Left ventricle myocardium inferior (tissue), 1 donor: ENCODE measurements at regions not wholly inside any gene's neighbourhood (a gene's known extent, or its start where the extent isn't known, plus 50 kb on each side); places are given as distances from the start of the nearest gene placed in this dataset.

Source experiments
- DNase-seq: peaks from one replicate; pipeline ENCODE4 v3.0.0-alpha.2; 2020
- H3K27ac ChIP-seq: fragments of 200-600 bp; replicated peaks from 2 replicates; pipeline ENCODE4 v1.8.0; 2021
- H3K27me3 ChIP-seq: fragments of 200-600 bp; 2 replicates; pipeline ENCODE4 v1.8.0; 2021; ENCODE audit warnings: low read depth
- H3K36me3 ChIP-seq: fragments of 200-600 bp; 2 replicates; pipeline ENCODE4 v1.8.0; 2021
- H3K4me1 ChIP-seq: fragments of 200-600 bp; 2 replicates; pipeline ENCODE4 v1.8.0; 2021
- H3K4me3 ChIP-seq: fragments of 200-600 bp; 2 replicates; pipeline ENCODE4 v1.8.0; 2021; ENCODE audit warnings: mild to moderate bottlenecking, moderate library complexity
- H3K9me3 ChIP-seq: fragments of 200-600 bp; replicated peaks from 2 replicates; pipeline ENCODE4 v1.8.0; 2021
- intact Hi-C: fragments of 100-400 bp; cut with micrococcal nuclease; formaldehyde crosslinking; loops from one replicate; pipeline ENCODE4 v1.11.0; 2022
- TF ChIP-seq, protein P1 (sequence below): fragments of 200-600 bp; IDR thresholded peaks from 2 replicates; pipeline ENCODE4 v1.8.0; 2021; ENCODE audit warnings: antibody characterized with exemption, mild to moderate bottlenecking, borderline replicate concordance
- donor health status: DM: no; HTN: yes; CAD: no; lungs with severe emphysema.

DNA sequence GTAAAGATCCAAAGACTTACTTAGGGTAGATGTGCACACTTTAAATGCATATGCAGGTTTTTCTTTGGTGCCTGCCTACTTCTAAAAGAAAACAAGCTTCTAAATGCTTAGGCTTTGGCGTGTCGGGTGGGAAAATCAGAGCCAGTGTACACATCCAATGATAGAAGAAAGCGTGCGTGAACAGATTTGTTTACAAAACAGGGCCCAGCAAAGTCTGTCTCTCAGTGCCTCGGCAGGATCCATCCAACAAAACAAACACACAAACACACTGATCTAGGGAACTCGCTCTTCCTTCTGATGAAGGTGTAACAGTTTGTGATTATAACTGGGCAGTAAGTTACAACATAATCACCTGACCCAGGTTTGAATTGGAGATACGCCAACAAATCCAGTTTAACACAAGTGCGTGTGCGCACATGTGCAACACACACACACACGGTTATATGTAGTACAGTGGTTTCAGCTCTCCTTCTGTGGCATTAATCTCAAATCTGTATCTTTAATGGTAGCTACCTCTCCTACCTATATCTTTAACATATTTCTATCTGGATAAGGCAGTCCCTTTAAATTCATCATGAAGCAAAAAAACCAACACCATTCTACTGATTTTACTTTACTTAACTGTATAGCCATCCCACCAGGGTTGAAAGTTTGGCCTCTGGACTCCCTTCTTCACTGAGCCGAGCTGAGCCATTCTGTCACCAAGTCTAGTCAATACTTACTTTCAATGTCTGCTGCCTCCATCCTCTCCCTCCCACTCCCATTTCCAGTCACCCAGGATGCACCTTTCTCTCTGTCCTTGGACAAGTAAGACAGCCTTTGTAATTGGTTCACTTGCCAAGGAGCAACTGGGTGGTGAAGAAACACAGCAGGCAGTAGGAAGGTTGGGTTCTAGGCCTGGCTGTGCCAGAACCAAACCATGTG is 184.4 kb upstream of the KLF14 start:
- H3K4me3 ChIP-seq: no peak overlapping the region
- DNase-seq: no peak
- peaks cover 100% of the 10 kb centered on the region for H3K4me1 ChIP-seq
- intact Hi-C loops: no loop called here
- peak overlapping the region; percentile 92 for H3K27ac ChIP-seq
- H3K9me3 ChIP-seq: no peaks in the 10 kb centered on the region
- no peaks in the 10 kb centered on the region for H3K36me3 ChIP-seq
- TF ChIP-seq, protein P1, sequence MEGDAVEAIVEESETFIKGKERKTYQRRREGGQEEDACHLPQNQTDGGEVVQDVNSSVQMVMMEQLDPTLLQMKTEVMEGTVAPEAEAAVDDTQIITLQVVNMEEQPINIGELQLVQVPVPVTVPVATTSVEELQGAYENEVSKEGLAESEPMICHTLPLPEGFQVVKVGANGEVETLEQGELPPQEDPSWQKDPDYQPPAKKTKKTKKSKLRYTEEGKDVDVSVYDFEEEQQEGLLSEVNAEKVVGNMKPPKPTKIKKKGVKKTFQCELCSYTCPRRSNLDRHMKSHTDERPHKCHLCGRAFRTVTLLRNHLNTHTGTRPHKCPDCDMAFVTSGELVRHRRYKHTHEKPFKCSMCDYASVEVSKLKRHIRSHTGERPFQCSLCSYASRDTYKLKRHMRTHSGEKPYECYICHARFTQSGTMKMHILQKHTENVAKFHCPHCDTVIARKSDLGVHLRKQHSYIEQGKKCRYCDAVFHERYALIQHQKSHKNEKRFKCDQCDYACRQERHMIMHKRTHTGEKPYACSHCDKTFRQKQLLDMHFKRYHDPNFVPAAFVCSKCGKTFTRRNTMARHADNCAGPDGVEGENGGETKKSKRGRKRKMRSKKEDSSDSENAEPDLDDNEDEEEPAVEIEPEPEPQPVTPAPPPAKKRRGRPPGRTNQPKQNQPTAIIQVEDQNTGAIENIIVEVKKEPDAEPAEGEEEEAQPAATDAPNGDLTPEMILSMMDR: no peak
- H3K27me3 ChIP-seq: no peaks in the 10 kb centered on the region

DNA sequence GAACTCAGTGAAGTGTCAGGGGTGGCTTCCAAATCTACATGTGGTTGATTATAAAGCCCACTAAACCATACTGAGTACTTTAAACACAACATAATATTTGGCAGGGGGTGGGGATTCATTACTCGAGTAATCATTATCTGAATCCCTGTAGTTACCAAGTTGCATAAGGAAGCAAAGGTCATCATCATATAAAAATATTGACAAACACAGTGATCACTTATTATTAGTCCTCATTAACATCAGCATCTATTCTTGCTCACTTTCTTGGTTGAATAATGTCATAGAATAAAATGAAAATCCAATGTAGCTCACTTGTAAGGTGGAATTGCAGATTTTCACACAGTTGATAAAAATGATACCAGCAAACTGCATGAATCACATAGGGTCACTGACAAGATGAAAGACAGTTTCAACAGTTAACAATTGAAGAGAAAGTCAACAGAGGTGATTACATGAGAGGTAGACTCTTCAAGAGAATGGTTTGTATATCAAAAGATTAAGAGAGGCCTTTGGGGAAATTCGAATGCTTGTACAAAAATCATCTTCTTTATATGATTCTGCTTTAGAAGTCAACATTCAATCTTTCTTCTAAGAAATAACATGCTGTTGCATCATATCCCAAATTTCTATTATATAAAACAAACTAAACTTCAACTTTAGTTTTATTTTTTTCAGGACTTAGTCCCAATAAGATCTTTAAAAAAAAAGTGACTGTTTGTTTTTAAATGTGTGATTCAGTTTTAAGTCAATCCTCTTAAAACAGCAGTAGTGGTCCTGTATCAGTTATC is 185.5 kb upstream of the KLF14 start:
- TF ChIP-seq, protein P1: no peak
- Histone ChIP-seq H3K4me3 (no peak overlapping the region), H3K4me1 (peaks cover 100% of the 10 kb centered on the region), H3K36me3 (no peaks in the 10 kb centered on the region), H3K27me3 (no peaks in the 10 kb centered on the region), H3K27ac (peak overlapping the region; percentile 92), H3K9me3 (no peaks in the 10 kb centered on the region)
- intact Hi-C loops: no loop called here
- no peak for DNase-seq

DNA sequence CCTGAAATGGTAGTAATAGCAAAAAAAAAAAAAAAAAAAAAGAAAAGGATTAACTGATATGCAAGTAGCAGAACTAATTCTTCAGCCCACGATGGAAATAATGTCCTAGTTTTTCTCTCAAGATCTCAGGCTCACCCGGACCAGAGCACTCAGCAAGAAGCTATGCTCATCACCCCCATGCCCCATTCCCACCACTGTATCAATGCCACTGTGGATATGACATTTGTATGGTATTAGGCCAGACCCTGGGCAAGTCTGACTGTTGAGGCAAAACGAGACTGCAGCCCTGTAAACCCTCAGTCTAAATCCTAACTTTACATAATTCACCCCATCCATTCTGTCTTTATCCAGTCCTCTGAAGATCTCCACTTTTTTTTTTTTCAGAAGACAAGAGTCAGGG is 186.1 kb upstream of the KLF14 start:
- Histone ChIP-seq H3K27me3 (no peaks in the 10 kb centered on the region), H3K4me1 (peaks cover 100% of the 10 kb centered on the region), H3K36me3 (no peaks in the 10 kb centered on the region), H3K27ac (peak overlapping the region; percentile 92), H3K9me3 (no peaks in the 10 kb centered on the region), H3K4me3 (no peak overlapping the region)
- intact Hi-C loops: no loop called here
- TF ChIP-seq, protein P1: no peak
- no peak for DNase-seq

DNA sequence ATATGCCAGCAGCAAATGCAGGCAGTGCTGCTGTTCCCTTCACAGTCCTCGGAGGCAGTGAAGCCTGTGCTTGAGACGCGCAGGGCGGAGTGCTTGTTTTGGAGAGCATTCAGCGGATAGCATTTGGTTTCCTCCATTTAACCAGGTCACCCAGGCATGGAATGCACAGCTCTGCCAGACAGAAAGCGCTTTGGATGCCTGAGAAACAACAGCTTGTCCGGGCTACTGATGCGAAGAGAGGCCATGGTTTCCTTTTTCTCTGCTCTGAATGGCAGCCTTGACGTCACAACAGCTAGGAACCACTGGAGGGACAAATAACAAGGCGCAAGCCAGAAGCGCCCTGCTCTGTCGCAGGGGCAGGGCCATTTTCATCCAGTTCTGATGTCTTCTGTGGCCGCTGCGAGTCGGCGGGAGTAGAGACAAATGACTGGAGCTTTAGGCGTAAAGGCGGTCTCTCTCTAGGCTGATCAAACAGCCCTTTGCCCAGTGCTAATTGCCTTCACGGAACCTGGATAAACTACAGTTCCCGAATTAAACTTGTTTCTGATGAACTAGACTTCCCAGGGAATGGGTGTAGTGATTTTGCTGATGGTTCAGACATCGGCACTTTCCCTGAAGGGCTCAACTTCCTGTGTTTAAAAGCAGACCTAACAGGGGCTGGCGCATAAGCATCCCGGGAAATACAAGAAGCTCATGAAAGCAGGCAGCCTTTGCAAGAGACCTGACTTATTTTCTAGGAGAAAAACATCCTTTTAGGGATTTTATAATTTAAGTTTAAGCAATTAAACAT is 187.6 kb upstream of the KLF14 start:
- H3K27me3 ChIP-seq: no peaks in the 10 kb centered on the region
- no peaks in the 10 kb centered on the region for H3K9me3 ChIP-seq
- intact Hi-C loops: no loop called here
- no peaks in the 10 kb centered on the region for H3K36me3 ChIP-seq
- H3K4me1 ChIP-seq: peaks cover 100% of the 10 kb centered on the region
- peak; percentile 49 for DNase-seq
- H3K27ac ChIP-seq: peak overlapping the region; percentile 92
- H3K4me3 ChIP-seq: peak overlapping the region; percentile 57
- TF ChIP-seq, protein P1: no peak
